ENCODE measurements at regions not wholly inside any gene's neighbourhood (a gene's known extent, or its start where the extent isn't known, plus 50 kb on each side); places are given as distances from the start of the nearest gene placed in this dataset.

GRCh38 chr3:72346526-72346926 is 501.7 kb downstream of the SHQ1 start:
- TF ChIP-seq CTCF (IDR thresholded peaks at IDR 0.05) (no peak), POLR2A (IDR thresholded peaks at IDR 0.05) (no peak), EP300 (IDR thresholded peaks at IDR 0.05) (peak in 1 of 2 donors; percentile 82)
